K562 (cell line): ENCODE measurements at regions not wholly inside any gene's neighbourhood (a gene's known extent, or its start where the extent isn't known, plus 50 kb on each side); places are given as distances from the start of the nearest gene placed in this dataset.

ENCODE experiments used
- ATAC-seq: fragments of 200-7000 bp; cut with Tn5 transposase; 3 replicates; pipeline ENCODE4 v1.9.1; 2020; ENCODE audit warnings: moderate library complexity
- BruUV-seq: library from RNA; stranded (reverse); fragments of 400-500 nt; replicated peaks from 2 replicates; lab custom pipeline; 2021; lab: Mats Ljungman, UMichigan
- CTCF ChIA-PET: fragments of 300-600 bp; formaldehyde crosslinking; extraction: SDS; loops from one replicate; lab custom pipeline; 2021; ENCODE audit warnings: low intra/inter-chr PET ratio; lab: Yijun Ruan, JAX
- POLR2A ChIA-PET: fragments of 300-600, 350-650 bp; sonication (Branson Sonifier 250); formaldehyde crosslinking; extraction: SDS; loops from one replicate; lab custom pipeline; 2021; ENCODE audit warnings: antibody characterized with exemption, inconsistent platforms; lab: Yijun Ruan, JAX
- DNase-seq, 4 experiments: peaks; one replicate each; pipeline versions ENCODE4 v3.0.0 to v3.0.0-alpha.2; 2011 to 2018; ENCODE audit warnings: low spot score in 3 of 4, mixed read lengths in 3 of 4; ENCODE audit errors: extremely low read depth in 1 of 4
- FAIRE-seq: peaks from 2 replicates; lab custom pipeline; 2011; peaks lifted over from hg19 to GRCh38; lab: Jason Lieb, UNC
- H2AFZ ChIP-seq: 2 replicates; pipeline ENCODE4 v1.6.0; 2011; ENCODE audit warnings: low read depth, low read length, control low read depth, inconsistent platforms
- H3K27ac ChIP-seq: fragments of 200-600 bp; 3 replicates; pipeline ENCODE4 v1.8.0; 2011; ENCODE audit warnings: low read depth, mild to moderate bottlenecking, control low read depth, inconsistent platforms, low read length, moderate library complexity, mixed read lengths; ENCODE audit errors: extremely low read depth
- H3K27me3 ChIP-seq, 2 experiments: fragments of 300-600 bp in 1 of 2; 2 replicates in 1 of 2; 3 replicates in 1 of 2; pipeline versions ENCODE4 v1.6.0 to v1.8.0; 2011; ENCODE audit warnings: inconsistent platforms in 2 of 2, low read length in 2 of 2, mild to moderate bottlenecking in 1 of 2, mixed read lengths in 1 of 2, moderate library complexity in 1 of 2; ENCODE audit not compliant: control insufficient read depth in 2 of 2, insufficient read depth in 2 of 2
- H3K36me3 ChIP-seq: fragments of 300-600 bp; 3 replicates; pipeline ENCODE4 v1.8.0; 2011; ENCODE audit warnings: mild to moderate bottlenecking, low read length, inconsistent platforms; ENCODE audit not compliant: control insufficient read depth, insufficient read depth
- H3K4me1 ChIP-seq, 2 experiments: fragments of 200-600 bp in 1 of 2; replicated peaks in 1 of 2; 2 replicates in 1 of 2; 3 replicates in 1 of 2; pipeline versions ENCODE4 v1.5.1 to v1.8.0; 2011; ENCODE audit warnings: inconsistent platforms in 2 of 2, low read length in 2 of 2, mild to moderate bottlenecking in 1 of 2, mixed read lengths in 1 of 2, moderate library complexity in 1 of 2; ENCODE audit not compliant: control insufficient read depth in 2 of 2, insufficient read depth in 2 of 2
- H3K4me2 ChIP-seq: 2 replicates; pipeline ENCODE4 v1.6.1; 2011; ENCODE audit warnings: low read length, control low read depth, inconsistent platforms, mixed read lengths; ENCODE audit not compliant: insufficient read depth
- H3K4me3 ChIP-seq: fragments of 200-600 bp; sonication (generic), shearing (Covaris generic); 2 replicates; pipeline ENCODE4 v1.5.1; 2016; ENCODE audit warnings: control low read depth, inconsistent platforms
- H3K79me2 ChIP-seq: fragments of 200-600 bp; 3 replicates; pipeline ENCODE4 v1.8.0; 2011; ENCODE audit warnings: low read length, inconsistent platforms; ENCODE audit not compliant: control insufficient read depth, insufficient read depth
- H3K9ac ChIP-seq, 2 experiments: 2 replicates each; pipeline versions ENCODE4 v1.6.0 to v1.6.1; 2011; ENCODE audit warnings: low read depth in 2 of 2, low read length in 2 of 2, control low read depth in 1 of 2, inconsistent platforms in 1 of 2, mild to moderate bottlenecking in 1 of 2, mixed read lengths in 1 of 2; ENCODE audit not compliant: insufficient read depth in 1 of 2
- H3K9me1 ChIP-seq: one replicate; pipeline ENCODE4 v1.6.0; 2011; ENCODE audit warnings: inconsistent platforms, mild to moderate bottlenecking, low read length, moderate library complexity; ENCODE audit not compliant: control insufficient read depth, insufficient read depth
- H3K9me3 ChIP-seq: replicated peaks from 2 replicates; pipeline ENCODE4 v1.5.1; 2011; ENCODE audit warnings: low read depth, low read length, inconsistent platforms; ENCODE audit not compliant: control insufficient read depth, insufficient read depth
- H4K20me1 ChIP-seq: replicated peaks from 2 replicates; pipeline ENCODE4 v1.6.1; 2011; ENCODE audit warnings: low read length, inconsistent platforms, mixed read lengths; ENCODE audit not compliant: control insufficient read depth, insufficient read depth
- AFF1 ChIP-seq, 2 experiments: fragments of 450-650 bp; IDR thresholded peaks; 2 replicates each; pipeline ENCODE4 v1.6.1; 2018; ENCODE audit warnings: mild to moderate bottlenecking in 2 of 2, low read depth in 1 of 2; ENCODE audit not compliant: partially characterized antibody in 2 of 2
- COPS2 ChIP-seq: fragments of 450-650 bp; conservative IDR thresholded peaks from 2 replicates; pipeline ENCODE4 v1.6.1; 2016; ENCODE audit warnings: mild to moderate bottlenecking, moderate library complexity
- FUS ChIP-seq: fragments of 200-400 bp; formaldehyde crosslinking; optimal IDR thresholded peaks from 2 replicates; pipeline ENCODE3; 2017; ENCODE audit warnings: low read depth, low read length
- MCM7 ChIP-seq, 2 experiments: fragments of 450-650 bp; IDR thresholded peaks; 2 replicates each; pipeline ENCODE4 v1.6.1; 2016 to 2018
- NRF1 ChIP-seq, 2 experiments: fragments of 450-650 bp; IDR thresholded peaks in 1 of 2; conservative IDR thresholded peaks in 1 of 2; 2 replicates each; pipeline ENCODE4 v1.6.1; 2014; ENCODE audit warnings: mild to moderate bottlenecking in 2 of 2
- THRAP3 ChIP-seq: fragments of 450-650 bp; IDR thresholded peaks from 2 replicates; pipeline ENCODE4 v1.6.1; 2016; ENCODE audit warnings: mild to moderate bottlenecking, inconsistent platforms, borderline replicate concordance
- ZBTB8A ChIP-seq: fragments of 450-650 bp; IDR thresholded peaks from 2 replicates; pipeline ENCODE4 v1.6.1; 2018; ENCODE audit warnings: mild to moderate bottlenecking, moderate library complexity; ENCODE audit not compliant: partially characterized antibody
- ZNF140 ChIP-seq: fragments of 250-450 bp; sonication (Bioruptor Pico); IDR thresholded peaks from 2 replicates; pipeline ENCODE4 v1.8.0; 2021; ENCODE audit warnings: moderate library complexity, mild to moderate bottlenecking, inconsistent platforms
- ZNF696 ChIP-seq: fragments of 250-450 bp; sonication (Bioruptor Pico); conservative IDR thresholded peaks from 2 replicates; pipeline ENCODE4 v1.4.0; 2020; ENCODE audit warnings: mild to moderate bottlenecking, moderate library complexity
- WGBS: fragments of 100-300 bp; shearing (Covaris generic); methylation state at CpG from one replicate; pipeline ENCODE4 v1.1.6; 2016; ENCODE audit warnings: low coverage, mixed read lengths; ENCODE audit not compliant: insufficient coverage; ENCODE audit errors: missing lambda C conversion rate; 5-methylcytosine and 5-hydroxymethylcytosine counted together
- in situ Hi-C: fragments of 300-500 bp; cut with MboI; formaldehyde crosslinking; loops from 4 replicates; pipeline ENCODE4 v1.15.0; 2018; ENCODE audit warnings: inconsistent platforms, mixed read lengths
- intact Hi-C: fragments of 100-400 bp; cut with micrococcal nuclease; formaldehyde crosslinking; loops from 2 replicates; pipeline ENCODE4 v1.14.2; 2022

DNA sequence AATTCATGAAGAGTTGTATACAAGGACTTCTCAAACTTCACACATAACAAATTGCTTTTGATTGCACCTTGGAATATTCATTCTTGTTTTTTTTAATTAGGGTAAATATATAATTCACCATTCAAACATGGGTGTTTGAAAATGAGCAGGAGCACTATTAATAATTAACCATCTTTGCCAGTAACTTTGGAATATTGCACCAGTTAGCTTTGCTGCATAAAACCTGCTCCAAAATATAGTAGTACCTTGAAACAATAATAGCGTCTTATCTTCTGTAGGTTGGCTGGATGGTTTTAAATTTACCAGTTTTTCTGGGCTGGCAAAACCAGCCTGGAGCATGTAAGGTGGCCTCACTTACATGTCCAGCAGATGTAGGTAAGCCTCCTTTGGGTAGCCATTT, 1112.4 kb downstream of the TRHDE start (continued):
- TF ChIP-seq AFF1 (IDR thresholded peaks at IDR 0.05; ENCODE audit: low read depth in 1 of 2, partially characterized antibody in 2 of 2) (no peak), ZBTB8A (no peak), FUS (no peak), ZNF140 (CRISPR knock-in tag) (no peak)
- TF ChIP-seq, all 486 proteins: peak for 0

DNA sequence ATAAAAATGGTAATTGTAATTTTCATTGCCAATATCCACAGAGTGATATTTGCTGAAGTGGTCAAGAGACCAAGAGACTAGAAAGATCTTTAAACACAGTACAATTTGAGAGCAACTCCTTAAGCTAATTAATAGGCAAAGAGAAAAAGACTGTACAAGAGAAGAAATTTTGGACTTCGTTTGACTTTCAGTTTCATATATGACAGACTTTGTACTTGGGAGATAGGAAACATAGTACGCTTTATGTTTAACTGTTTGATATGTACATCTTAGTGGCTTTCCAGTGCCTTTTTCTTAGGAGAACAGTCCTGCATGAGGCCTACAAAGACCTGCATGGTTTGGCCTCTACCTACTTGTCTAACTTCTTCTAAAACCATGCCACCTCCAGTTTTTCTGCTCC, 1118.1 kb downstream of the TRHDE start:
- no peak overlapping the region for H3K27ac ChIP-seq
- no peaks in the 10 kb centered on the region for H3K27me3 ChIP-seq
- BruUV-seq: no TSS peak
- no peak overlapping the region for H2AFZ ChIP-seq
- intact Hi-C loops: no loop called here
- H3K4me1 ChIP-seq: no peaks in the 10 kb centered on the region
- H3K4me3 ChIP-seq: no peak overlapping the region
- no peaks in the 10 kb centered on the region for H3K9me1 ChIP-seq
- H3K36me3 ChIP-seq: no peaks in the 10 kb centered on the region
- CTCF ChIA-PET: no interaction called here
- in situ Hi-C loops: no loop called here
- FAIRE-seq (no peak), DNase-seq (no peak), ATAC-seq (no peak)
- no peak overlapping the region for H3K4me2 ChIP-seq
- 21% methylated on average over 2 of the region's 2 CpGs for WGBS
- H3K9me3 ChIP-seq: peaks cover 3% of the 10 kb centered on the region; the same call in 1 of the 2 replicates
- POLR2A ChIA-PET: no interaction called here
- TF ChIP-seq COPS2 (no peak), NRF1 (conservative IDR thresholded peaks at IDR 0.05 in 1 of 2, IDR thresholded peaks at IDR 0.05 in 1 of 2) (no peak), MCM7 (IDR thresholded peaks at IDR 0.05) (no peak), ZNF696 (no peak), THRAP3 (no peak)
- TF ChIP-seq, all 486 proteins: peak for 0
- Histone ChIP-seq H3K9ac (no peak overlapping the region), H3K79me2 (no peaks in the 10 kb centered on the region), H4K20me1 (no peaks in the 10 kb centered on the region)
